B cell (primary cell): ENCODE measurements at regions not wholly inside any gene's neighbourhood (a gene's known extent, or its start where the extent isn't known, plus 50 kb on each side); places are given as distances from the start of the nearest gene placed in this dataset.

Experiments
- ATAC-seq: fragments of 200-7000 bp; cut with Tn5 transposase; one replicate; pipeline ENCODE4 v1.10.0; 2021; ENCODE audit warnings: low read depth, mild to moderate bottlenecking, moderate number of reproducible peaks, moderate library complexity
- CTCF ChIA-PET: fragments of 350-600 bp; sonication (Branson Sonifier 250); formaldehyde crosslinking; loops from one replicate; lab custom pipeline; 2021; ENCODE audit warnings: antibody characterized with exemption, inconsistent platforms; lab: Charles Lee
- POLR2A ChIA-PET: fragments of 350-600 bp; sonication (Branson Sonifier 250); formaldehyde crosslinking; loops from one replicate; lab custom pipeline; 2021; ENCODE audit warnings: antibody characterized with exemption; lab: Charles Lee
- DNase-seq: peaks from one replicate; pipeline ENCODE4 v3.0.0; 2013
- H2AFZ ChIP-seq: 2 replicates; pipeline ENCODE4 v1.6.1; 2012; ENCODE audit warnings: mild to moderate bottlenecking, low read depth, low read length; ENCODE audit not compliant: insufficient read depth, poor library complexity, severe bottlenecking
- H3K27ac ChIP-seq, 2 donors: 1 replicate in 1 of 2; 2 replicates in 1 of 2; pipeline ENCODE4 v1.5.1; 2012 to 2013; ENCODE audit warnings: low read length in 2 of 2, mild to moderate bottlenecking in 2 of 2, moderate library complexity in 1 of 2
- H3K27me3 ChIP-seq, 4 experiments: fragments of 200-600 bp in 1 of 4; sonication (generic) in 1 of 4; replicated peaks in 1 of 4; 1 replicate in 2 of 4; 2 replicates in 2 of 4; pipeline versions ENCODE4 v1.6.1 to v1.7.0; 2013 to 2016; ENCODE audit warnings: low read length in 3 of 4, mild to moderate bottlenecking in 2 of 4, mixed read lengths in 1 of 4, moderate library complexity in 1 of 4; ENCODE audit not compliant: insufficient read depth in 4 of 4, control insufficient read depth in 3 of 4; ENCODE audit errors: control extremely low read depth in 1 of 4
- H3K36me3 ChIP-seq, 2 experiments: replicated peaks in 1 of 2; 1 replicate in 1 of 2; 2 replicates in 1 of 2; pipeline versions ENCODE4 v1.6.1 to v1.7.1; 2013; ENCODE audit warnings: low read length in 1 of 2; ENCODE audit not compliant: insufficient read depth in 2 of 2, control insufficient read depth in 1 of 2; ENCODE audit errors: control extremely low read depth in 1 of 2, extremely low read depth in 1 of 2
- H3K4me1 ChIP-seq, 2 donors: fragments of 200-600 bp in 1 of 2; sonication (generic) in 1 of 2; 1 replicate in 1 of 2; 2 replicates in 1 of 2; pipeline versions ENCODE4 v1.5.1 to v1.6.1; 2013 to 2017; ENCODE audit warnings: low read length in 2 of 2; ENCODE audit not compliant: control insufficient read depth in 2 of 2, insufficient read depth in 2 of 2
- H3K4me2 ChIP-seq: replicated peaks from 2 replicates; pipeline ENCODE3; 2012; ENCODE audit warnings: mild to moderate bottlenecking, low read depth, low read length; ENCODE audit not compliant: poor library complexity, severe bottlenecking
- H3K4me3 ChIP-seq, 5 experiments: fragments of 200-600 bp in 1 of 5; sonication (generic) in 1 of 5; 1 replicate in 3 of 5; 2 replicates in 2 of 5; pipeline versions ENCODE4 v1.5.1 to v1.7.0; 2011 to 2016; ENCODE audit warnings: low read length in 4 of 5, mild to moderate bottlenecking in 4 of 5, low read depth in 2 of 5, control low read depth in 1 of 5, moderate library complexity in 1 of 5; ENCODE audit not compliant: insufficient read depth in 1 of 5; ENCODE audit errors: control extremely low read depth in 1 of 5, extremely low read depth in 1 of 5
- H3K79me2 ChIP-seq: fragments of 200-600 bp; sonication (generic); one replicate; pipeline ENCODE4 v1.6.0; 2016; ENCODE audit warnings: low read length; ENCODE audit not compliant: control insufficient read depth, insufficient read depth
- H3K9ac ChIP-seq: fragments of 200-600 bp; sonication (generic); 2 replicates; pipeline ENCODE4 v1.6.1; 2017; ENCODE audit warnings: mild to moderate bottlenecking, low read length, moderate library complexity
- H3K9me3 ChIP-seq, 3 donors: one replicate each; pipeline versions ENCODE4 v1.6.1 to v1.7.1; 2013; ENCODE audit warnings: low read length in 2 of 3; ENCODE audit not compliant: control insufficient read depth in 2 of 3, insufficient read depth in 1 of 3; ENCODE audit errors: control extremely low read depth in 1 of 3
- H4K20me1 ChIP-seq: 2 replicates; pipeline ENCODE4 v1.6.0; 2012; ENCODE audit warnings: mild to moderate bottlenecking, low read length; ENCODE audit not compliant: insufficient read depth, control insufficient read depth, poor library complexity, severe bottlenecking
- H3K27ac Mint-ChIP-seq: one replicate; pipeline ENCODE4 v1.8.0; 2021; ENCODE audit warnings: mixed read lengths
- H3K27me3 Mint-ChIP-seq: one replicate; pipeline ENCODE4 v1.8.0; 2021; ENCODE audit warnings: mixed read lengths
- H3K4me1 Mint-ChIP-seq: one replicate; pipeline ENCODE4 v1.8.0; 2021; ENCODE audit warnings: mixed read lengths
- H3K4me3 Mint-ChIP-seq: one replicate; pipeline ENCODE4 v1.8.0; 2021; ENCODE audit warnings: mixed read lengths
- H3K9me3 Mint-ChIP-seq: one replicate; pipeline ENCODE4 v1.8.0; 2022; ENCODE audit warnings: mixed read lengths; ENCODE audit not compliant: insufficient read depth
- CTCF ChIP-seq: fragments of 200-600 bp; IDR thresholded peaks from one replicate; pipeline ENCODE4 v1.8.0; 2022; ENCODE audit warnings: antibody characterized with exemption, mild to moderate bottlenecking
- EZH2 ChIP-seq: IDR thresholded peaks from 2 replicates; pipeline ENCODE4 v1.6.1; 2012; ENCODE audit warnings: borderline replicate concordance, low read depth, mild to moderate bottlenecking, moderate library complexity, low read length; ENCODE audit not compliant: insufficient read depth, poor library complexity, severe bottlenecking
- WGBS: methylation state at CpG from one replicate; pipeline ENCODE4 v1.1.5; 2013; ENCODE audit warnings: missing lambda C conversion rate; ENCODE audit not compliant: insufficient coverage; 5-methylcytosine and 5-hydroxymethylcytosine counted together
- intact Hi-C: fragments of 100-400 bp; cut with micrococcal nuclease; formaldehyde crosslinking; loops from one replicate; pipeline ENCODE4 v1.10.0; 2022

GRCh38 chr17:69864462-69864861 lies 210.6 kb upstream of the KCNJ16 start:
- Histone ChIP-seq H3K27me3 (no peaks in the 10 kb centered on the region), H3K79me2 (no peaks in the 10 kb centered on the region), H2AFZ (no peak overlapping the region), H4K20me1 (no peaks in the 10 kb centered on the region), H3K4me1 (no peaks in the 10 kb centered on the region), H3K9me3 (peaks cover 0 to 10% (median 1%) of the 10 kb centered on the region in 3 donors), H3K27ac (no peak overlapping the region), H3K4me3 (no peak overlapping the region), H3K4me2 (no peak overlapping the region), H3K9ac (no peak overlapping the region), H3K36me3 (no peaks in the 10 kb centered on the region)
- no peak for DNase-seq
- ChIA-PET CTCF (no interaction called here), POLR2A (no interaction called here)
- Mint-ChIP-seq H3K27me3 (no peaks in the 10 kb centered on the region), H3K27ac (no peak overlapping the region), H3K9me3 (peaks cover 4% of the 10 kb centered on the region), H3K4me1 (no peaks in the 10 kb centered on the region), H3K4me3 (no peak overlapping the region)
- TF ChIP-seq CTCF = no peak
- no peak for TF ChIP-seq EZH2
- no peak for ATAC-seq
- no CpG with 5 or more reads among the region's 2 CpGs for WGBS
- intact Hi-C loops = no loop called here

- Mint-ChIP-seq H3K9me3 (no peaks in the 10 kb centered on the region), H3K27me3 (no peaks in the 10 kb centered on the region), H3K4me1 (no peaks in the 10 kb centered on the region), H3K27ac (no peak overlapping the region), H3K4me3 (no peak overlapping the region)
- Histone ChIP-seq H3K27me3 (no peaks in the 10 kb centered on the region), H3K9me3 (peaks cover 0 to 7% (median 1%) of the 10 kb centered on the region in 3 donors), H3K9ac (no peak overlapping the region), H3K79me2 (no peaks in the 10 kb centered on the region), H2AFZ (no peak overlapping the region), H3K4me1 (no peaks in the 10 kb centered on the region), H3K36me3 (no peaks in the 10 kb centered on the region), H3K27ac (no peak overlapping the region), H4K20me1 (no peaks in the 10 kb centered on the region), H3K4me3 (no peak overlapping the region), H3K4me2 (no peak overlapping the region)
- no peak for DNase-seq
- ChIA-PET CTCF (interaction anchor here (0.6 kb wide), 1 partner anchor 43 kb away, joined by 4 read pairs; no protein-coding TSS in a partner anchor), POLR2A (no interaction called here)
- no peak for ATAC-seq
- no peak for TF ChIP-seq CTCF
- intact Hi-C loops = no loop called here
- 25% methylated on average over 1 of the region's 1 CpG for WGBS
These were observed 205.4 kb upstream of the KCNJ16 start for GRCh38 chr17:69869667-69870066.
